ENCODE measurements at regions not wholly inside any gene's neighbourhood (a gene's known extent, or its start where the extent isn't known, plus 50 kb on each side); places are given as distances from the start of the nearest gene placed in this dataset.

- TF ChIP-seq BHLHE40 (IDR thresholded peaks at IDR 0.05; ENCODE audit: borderline replicate concordance) (no peak), SUZ12 (IDR thresholded peaks at IDR 0.05) (no peak), ELF4 (IDR thresholded peaks at IDR 0.05) (no peak), HDGF (IDR thresholded peaks at IDR 0.05; ENCODE audit: borderline replicate concordance) (no peak), ZNF384 (IDR thresholded peaks at IDR 0.05) (no peak)
Measured at GRCh38 chr10:23611308-23612029, 172.6 kb downstream of the OTUD1 start.

All from HEK293T (cell line).